ENCODE measurements at regions not wholly inside any gene's neighbourhood (a gene's known extent, or its start where the extent isn't known, plus 50 kb on each side); places are given as distances from the start of the nearest gene placed in this dataset.
A peak's percentile ranks its signal among the peaks of the same experiment; 100 is the strongest.

- Histone ChIP-seq H3K9me3 (ENCODE audit: low read length) (no peaks in the 10 kb centered on the region), H3K4me3 (ENCODE audit: low read depth, low read length, poor library complexity, severe bottlenecking) (no peak overlapping the region), H3K36me3 (ENCODE audit: insufficient read depth, low read length) (no peaks in the 10 kb centered on the region), H3K4me1 (ENCODE audit: insufficient read depth, low read length, poor library complexity, severe bottlenecking) (no peaks in the 10 kb centered on the region), H2AFZ (ENCODE audit: low read length) (no peak overlapping the region), H4K20me1 (ENCODE audit: insufficient read depth, low read length) (no peaks in the 10 kb centered on the region), H3K79me2 (ENCODE audit: insufficient read depth, low read depth, low read length) (no peaks in the 10 kb centered on the region), H3K27ac (ENCODE audit: low read depth, low read length, poor library complexity, severe bottlenecking) (no peak overlapping the region), H3K4me2 (ENCODE audit: low read length) (no peak overlapping the region), H3K9me2 (ENCODE audit: insufficient read depth, low read length) (no peaks in the 10 kb centered on the region)
- BruUV-seq (replicated peaks): no TSS peak
- ChIA-PET POLR2A (no interaction called here), CTCF (ENCODE audit: unreplicated experiment) (no interaction called here)
- TF ChIP-seq EZH2phosphoT487 (IDR thresholded peaks at IDR 0.05; ENCODE audit: borderline replicate concordance, low read depth, low read length): no peak
- no peak for TF ChIP-seq CTCF (conservative IDR thresholded peaks at IDR 0.05; ENCODE audit: low read length)
- no peak for DNase-seq (ENCODE audit: low spot score)
- intact Hi-C loops (cut with micrococcal nuclease; ENCODE audit: unreplicated experiment): loop anchor here (1.0 to 5.0 kb wide), 3 partner anchors 70 to 370 kb away; no protein-coding TSS in a partner anchor
Measured at GRCh38 chr20:1801929-1802306, 93.3 kb upstream of the SIRPA start.

- Histone ChIP-seq H3K36me3 (ENCODE audit: insufficient read depth, low read length) (no peaks in the 10 kb centered on the region), H2AFZ (ENCODE audit: low read length) (no peak overlapping the region), H4K20me1 (ENCODE audit: insufficient read depth, low read length) (no peaks in the 10 kb centered on the region), H3K4me2 (ENCODE audit: low read length) (no peak overlapping the region), H3K4me1 (ENCODE audit: insufficient read depth, low read length, poor library complexity, severe bottlenecking) (no peaks in the 10 kb centered on the region), H3K9me2 (ENCODE audit: insufficient read depth, low read length) (no peaks in the 10 kb centered on the region), H3K79me2 (ENCODE audit: insufficient read depth, low read depth, low read length) (no peaks in the 10 kb centered on the region), H3K27ac (ENCODE audit: low read depth, low read length, poor library complexity, severe bottlenecking) (no peak overlapping the region), H3K9me3 (ENCODE audit: low read length) (no peaks in the 10 kb centered on the region), H3K4me3 (ENCODE audit: low read depth, low read length, poor library complexity, severe bottlenecking) (no peak overlapping the region)
- no peak for DNase-seq (ENCODE audit: low spot score)
- POLR2A ChIA-PET: no interaction called here
- intact Hi-C loops (cut with micrococcal nuclease; ENCODE audit: unreplicated experiment): loop anchor here (5.0 kb wide), 2 partner anchors 71 to 371 kb away; no protein-coding TSS in a partner anchor
- BruUV-seq (replicated peaks): no TSS peak
- TF ChIP-seq EZH2phosphoT487 (IDR thresholded peaks at IDR 0.05; ENCODE audit: borderline replicate concordance, low read depth, low read length): no peak
- TF ChIP-seq CTCF (conservative IDR thresholded peaks at IDR 0.05; ENCODE audit: low read length): no peak
- CTCF ChIA-PET (ENCODE audit: unreplicated experiment): no interaction called here
Measured at GRCh38 chr20:1801225-1801928, 93.8 kb upstream of the SIRPA start.

- no TSS peak for BruUV-seq (replicated peaks)
- intact Hi-C loops (cut with micrococcal nuclease; ENCODE audit: unreplicated experiment): loop anchor here (5.0 kb wide), 2 partner anchors 72 to 372 kb away; no protein-coding TSS in a partner anchor
- POLR2A ChIA-PET: interaction anchor here (0.6 kb wide), 1 partner anchor 46 kb away, joined by 3 read pairs; no protein-coding TSS in a partner anchor
- H3K4me1 ChIP-seq (ENCODE audit: insufficient read depth, low read length, poor library complexity, severe bottlenecking): no peaks in the 10 kb centered on the region
- H4K20me1 ChIP-seq (ENCODE audit: insufficient read depth, low read length): no peaks in the 10 kb centered on the region
- H3K4me2 ChIP-seq (ENCODE audit: low read length): no peak overlapping the region
- no peaks in the 10 kb centered on the region for H3K9me3 ChIP-seq (ENCODE audit: low read length)
- no peaks in the 10 kb centered on the region for H3K9me2 ChIP-seq (ENCODE audit: insufficient read depth, low read length)
- no peak for DNase-seq (ENCODE audit: low spot score)
- H3K79me2 ChIP-seq (ENCODE audit: insufficient read depth, low read depth, low read length): no peaks in the 10 kb centered on the region
- H2AFZ ChIP-seq (ENCODE audit: low read length): no peak overlapping the region
- CTCF ChIA-PET (ENCODE audit: unreplicated experiment): no interaction called here
- TF ChIP-seq EZH2phosphoT487 (IDR thresholded peaks at IDR 0.05; ENCODE audit: borderline replicate concordance, low read depth, low read length): no peak
- peak; percentile 53 for TF ChIP-seq CTCF (conservative IDR thresholded peaks at IDR 0.05; ENCODE audit: low read length)
- H3K27ac ChIP-seq (ENCODE audit: low read depth, low read length, poor library complexity, severe bottlenecking): no peak overlapping the region
- H3K4me3 ChIP-seq (ENCODE audit: low read depth, low read length, poor library complexity, severe bottlenecking): no peak overlapping the region
- H3K36me3 ChIP-seq (ENCODE audit: insufficient read depth, low read length): no peaks in the 10 kb centered on the region
Measured at GRCh38 chr20:1800777-1801176, 94.4 kb upstream of the SIRPA start.
